Activated naive CD4-positive, alpha-beta T cell (primary cell): ENCODE measurements at regions not wholly inside any gene's neighbourhood (a gene's known extent, or its start where the extent isn't known, plus 50 kb on each side); places are given as distances from the start of the nearest gene placed in this dataset.

Experiments
- DNase-seq, 4 experiments: peaks; one replicate each; lab custom pipeline; 2025; lab: John Stamatoyannopoulos, UW

- DNase-seq = no peak
These were observed 144.6 kb upstream of the FOXF1 start for GRCh38 chr16:86365513-86366273.

- no peak for DNase-seq
These were observed 143.8 kb upstream of the FOXF1 start for GRCh38 chr16:86366481-86366880.

- no peak for DNase-seq
These were observed 142.8 kb upstream of the FOXF1 start for GRCh38 chr16:86367291-86368072.

GRCh38 chr16:86368261-86368660 lies 142.1 kb upstream of the FOXF1 start:
- no peak for DNase-seq

GRCh38 chr16:86370062-86370461 lies 140.3 kb upstream of the FOXF1 start:
- no peak for DNase-seq

- no peak for DNase-seq
These were observed 139.1 kb upstream of the FOXF1 start for GRCh38 chr16:86371083-86371803.

- DNase-seq = no peak
These were observed 138.1 kb upstream of the FOXF1 start for GRCh38 chr16:86372193-86372592.

- DNase-seq = no peak
These were observed 136.9 kb upstream of the FOXF1 start for GRCh38 chr16:86373276-86373901.

GRCh38 chr16:86374603-86375130 lies 135.7 kb upstream of the FOXF1 start:
- DNase-seq = no peak

GRCh38 chr16:86375364-86375763 lies 135.0 kb upstream of the FOXF1 start:
- no peak for DNase-seq

GRCh38 chr16:86375851-86376250 lies 134.5 kb upstream of the FOXF1 start:
- DNase-seq = no peak

GRCh38 chr16:86376837-86377236 lies 133.5 kb upstream of the FOXF1 start:
- DNase-seq = no peak

GRCh38 chr16:86377251-86378022 lies 132.9 kb upstream of the FOXF1 start:
- no peak for DNase-seq

GRCh38 chr16:86378128-86378527 lies 132.2 kb upstream of the FOXF1 start:
- DNase-seq = no peak

GRCh38 chr16:86378831-86379504 lies 131.4 kb upstream of the FOXF1 start:
- no peak for DNase-seq

- DNase-seq = no peak
These were observed 130.9 kb upstream of the FOXF1 start for GRCh38 chr16:86379505-86379846.

GRCh38 chr16:86380030-86380429 lies 130.3 kb upstream of the FOXF1 start:
- DNase-seq = no peak

- no peak for DNase-seq
These were observed 128.8 kb upstream of the FOXF1 start for GRCh38 chr16:86381491-86381890.

GRCh38 chr16:86382067-86382773 lies 128.1 kb upstream of the FOXF1 start:
- no peak for DNase-seq

- no peak for DNase-seq
These were observed 127.4 kb upstream of the FOXF1 start for GRCh38 chr16:86382774-86383407.
